ENCODE measurements at regions not wholly inside any gene's neighbourhood (a gene's known extent, or its start where the extent isn't known, plus 50 kb on each side); places are given as distances from the start of the nearest gene placed in this dataset.
"Not testable (repeated sequence)": the region's sequence is repeated elsewhere in the genome, so short reads cannot be mapped to it uniquely, and the experiment has no call there.

GRCh38 chr1:206331597-206331996 lies 128.3 kb downstream of the SRGAP2 start:
- TF ChIP-seq GLI4 (CRISPR knock-in tag; IDR thresholded peaks at IDR 0.05; ENCODE audit: borderline replicate concordance); MAZ (IDR thresholded peaks at IDR 0.05; ENCODE audit: borderline replicate concordance, low read depth, low read length); MAZ (CRISPR knock-in tag; IDR thresholded peaks at IDR 0.05; ENCODE audit: low read depth); CTCF (CRISPR knock-in tag; IDR thresholded peaks at IDR 0.05); ZHX1 (CRISPR knock-in tag; IDR thresholded peaks at IDR 0.05; ENCODE audit: low read depth); ZNF496 (CRISPR knock-in tag; IDR thresholded peaks at IDR 0.05; ENCODE audit: insufficient replicate concordance); REST (IDR thresholded peaks at IDR 0.05; ENCODE audit: borderline replicate concordance in 1 of 2, low read depth in 1 of 2, low read length in 2 of 2); ZC3H4 (CRISPR knock-in tag; IDR thresholded peaks at IDR 0.05; ENCODE audit: borderline replicate concordance); RXRA (CRISPR knock-in tag; IDR thresholded peaks at IDR 0.05); ZFP36 (IDR thresholded peaks at IDR 0.05; ENCODE audit: borderline replicate concordance, low read depth, low read length, partially characterized antibody); ZNF710 (CRISPR knock-in tag; IDR thresholded peaks at IDR 0.05; ENCODE audit: borderline replicate concordance); CEBPB (IDR thresholded peaks at IDR 0.05; ENCODE audit: borderline replicate concordance, low read depth, low read length); ZBTB21 (CRISPR knock-in tag; IDR thresholded peaks at IDR 0.05); KDM1A (CRISPR knock-in tag; IDR thresholded peaks at IDR 0.05); PRPF4 (IDR thresholded peaks at IDR 0.05; ENCODE audit: low read depth, low read length, poor library complexity, severe bottlenecking): not testable (repeated sequence)

All from HepG2 (cell line).